ENCODE measurements at regions not wholly inside any gene's neighbourhood (a gene's known extent, or its start where the extent isn't known, plus 50 kb on each side); places are given as distances from the start of the nearest gene placed in this dataset.
"Not testable (repeated sequence)": the region's sequence is repeated elsewhere in the genome, so short reads cannot be mapped to it uniquely, and the experiment has no call there.

DNA sequence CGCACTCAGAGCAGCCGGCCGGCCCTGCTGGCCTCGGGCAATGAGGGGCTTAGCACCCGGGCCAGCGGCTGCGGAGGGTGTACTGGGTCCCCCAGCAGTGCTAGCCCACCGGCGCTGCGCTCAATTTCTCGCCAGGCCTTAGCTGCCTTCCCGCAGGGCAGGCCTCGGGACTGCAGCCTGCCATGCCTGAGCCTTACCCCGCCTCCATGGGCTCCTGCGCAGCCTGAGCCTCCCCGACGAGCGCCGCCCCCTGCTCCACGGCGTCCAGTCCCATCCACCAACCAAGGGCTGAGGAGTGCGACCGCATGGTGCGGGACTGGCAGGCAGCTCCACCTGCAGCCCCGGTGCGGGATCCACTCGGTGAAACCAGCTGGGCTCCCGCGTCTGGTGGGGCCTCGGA lies 204.4 kb upstream of the AUTS2 start:
- ATAC-seq; DNase-seq; intact Hi-C loops (cut with DNase I, micrococcal nuclease): not testable (repeated sequence)

DNA sequence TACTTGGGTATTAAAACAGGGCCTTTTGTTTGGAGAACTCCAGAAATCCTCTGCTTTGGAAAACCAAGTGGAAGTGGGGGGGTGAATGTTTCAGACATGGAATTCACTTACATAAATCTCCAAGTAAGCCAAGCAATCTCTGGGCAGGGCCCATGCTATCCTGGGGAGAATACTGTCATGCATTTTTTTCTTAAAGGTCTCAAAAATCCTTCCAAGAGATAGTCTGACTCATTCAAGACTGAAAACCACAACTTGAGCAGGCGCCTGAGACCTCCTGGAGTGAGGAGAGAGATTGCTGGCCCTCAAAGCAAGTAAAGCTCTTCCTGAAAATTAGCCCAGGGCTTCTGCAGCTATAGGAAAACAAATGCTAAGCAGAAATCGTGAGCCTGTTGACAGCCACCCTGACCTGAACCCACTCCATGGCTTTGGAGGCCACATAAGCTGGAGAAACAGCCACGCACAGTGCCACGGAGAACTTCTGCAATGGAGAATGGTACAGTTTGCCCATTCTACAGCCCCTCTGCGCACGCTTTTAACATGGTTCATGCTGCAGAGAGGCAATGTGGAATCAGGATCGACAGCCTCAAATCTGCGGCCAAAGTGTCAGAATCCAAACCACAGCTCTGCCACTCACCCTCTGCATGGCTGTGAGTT lies 203.1 kb upstream of the AUTS2 start:
- ATAC-seq: no peak
- intact Hi-C loops (cut with DNase I, micrococcal nuclease): no loop called here
- no peak for DNase-seq

DNA sequence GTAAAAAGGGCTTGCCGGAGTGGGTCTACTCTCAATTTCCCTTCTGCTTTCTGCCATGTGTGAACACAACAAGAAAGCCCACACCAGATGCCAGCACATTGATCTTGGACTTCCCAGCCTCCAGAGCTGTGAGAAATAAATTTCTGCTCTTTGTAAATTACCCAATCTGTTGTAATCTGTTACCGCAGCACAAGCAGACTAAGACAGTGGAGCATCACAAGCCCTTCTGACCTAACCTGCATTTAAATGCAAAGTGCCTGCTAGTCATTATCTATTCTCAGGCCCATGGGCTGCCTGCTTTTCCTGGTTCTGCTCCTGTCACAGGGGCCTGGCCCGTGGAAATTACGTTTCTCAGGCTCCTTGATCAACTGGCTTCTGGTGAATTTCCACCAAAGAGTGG lies 199.3 kb upstream of the AUTS2 start:
- intact Hi-C loops (cut with DNase I, micrococcal nuclease): no loop called here
- no peak for DNase-seq
- ATAC-seq: no peak

DNA sequence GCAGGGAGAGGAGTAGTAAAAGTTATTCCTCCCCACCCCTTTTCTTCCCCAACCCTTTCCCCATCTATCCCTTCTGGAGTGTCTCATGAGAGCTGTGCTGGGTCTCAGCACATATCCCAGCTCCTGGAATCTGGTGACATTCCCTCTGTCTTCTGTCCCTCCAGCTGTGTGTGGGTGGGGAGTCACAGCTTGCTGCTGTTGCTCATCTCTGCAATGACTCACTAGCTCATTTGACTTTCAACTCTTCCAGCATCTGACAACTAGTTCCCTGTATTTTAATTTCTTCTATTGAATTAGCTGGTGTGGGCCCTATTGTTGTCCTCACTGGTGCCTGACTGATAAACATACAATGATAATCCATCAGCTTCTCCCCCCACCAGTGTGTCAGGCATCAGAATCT lies 198.9 kb upstream of the AUTS2 start:
- intact Hi-C loops (cut with DNase I, micrococcal nuclease): no loop called here
- ATAC-seq: no peak
- no peak for DNase-seq

DNA sequence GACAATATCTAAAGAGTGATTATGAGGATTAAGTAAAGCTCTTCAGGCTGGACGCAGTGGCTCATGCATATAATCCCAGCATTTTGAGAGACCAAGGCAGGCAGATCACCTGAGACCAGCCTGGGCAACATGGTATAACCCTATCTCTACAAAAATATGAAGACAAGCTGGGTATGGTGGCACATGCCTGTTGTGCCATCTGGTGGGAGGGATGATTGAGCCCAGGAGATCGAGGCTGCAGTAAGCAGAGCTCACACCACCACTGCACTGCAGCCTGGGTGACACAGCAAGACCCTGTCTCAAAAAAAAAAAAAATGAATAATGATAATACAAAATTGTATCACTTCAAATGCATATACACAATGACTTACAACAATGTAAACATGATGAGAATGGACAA lies 195.6 kb upstream of the AUTS2 start:
- intact Hi-C loops (cut with DNase I, micrococcal nuclease): no loop called here
- no peak for ATAC-seq
- DNase-seq: no peak

DNA sequence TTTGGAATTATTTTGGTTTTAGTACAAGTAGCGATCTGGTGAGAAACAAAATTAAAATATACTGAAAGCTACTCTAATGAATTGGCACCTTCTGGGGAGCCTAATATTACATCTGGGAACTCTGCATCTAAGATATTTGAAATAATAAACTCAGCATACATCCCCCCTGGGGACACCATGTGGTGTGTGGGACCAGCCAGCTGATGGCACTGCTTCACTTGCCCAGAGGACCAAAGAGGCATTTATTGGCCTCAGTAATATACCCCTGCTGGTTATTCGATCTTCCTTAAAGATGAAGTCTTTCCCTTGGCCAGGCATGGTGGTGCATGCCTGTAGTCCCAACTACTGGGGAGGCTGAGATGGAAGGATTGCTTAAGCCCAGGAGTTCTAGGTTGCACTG lies 195.1 kb upstream of the AUTS2 start:
- no peak for DNase-seq
- intact Hi-C loops (cut with DNase I, micrococcal nuclease): no loop called here

DNA sequence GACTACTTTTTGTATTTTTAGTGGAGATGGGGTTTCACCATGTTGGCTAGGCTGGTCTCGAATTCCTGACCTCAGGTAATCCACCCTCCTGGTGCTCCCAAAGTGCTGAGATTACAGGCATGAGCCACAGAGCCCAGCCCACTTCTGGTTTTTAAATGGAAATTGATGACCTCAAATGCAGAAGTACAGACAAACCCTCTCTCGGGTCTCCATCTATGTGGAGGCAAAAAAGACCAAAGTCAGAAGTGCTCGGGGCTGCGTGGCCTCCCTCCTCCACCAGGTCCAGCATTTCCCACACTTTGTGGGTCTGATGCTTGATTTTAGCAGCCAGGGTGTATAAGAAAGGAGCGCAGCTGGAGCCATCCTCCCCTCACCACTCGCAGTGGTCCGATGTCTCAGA lies 187.3 kb upstream of the AUTS2 start:
- ATAC-seq (no peak), DNase-seq (no peak)
- intact Hi-C loops (cut with DNase I, micrococcal nuclease): no loop called here

More for the DNA sequence above, 195.1 kb upstream of the AUTS2 start:
- ATAC-seq: no peak

DNA sequence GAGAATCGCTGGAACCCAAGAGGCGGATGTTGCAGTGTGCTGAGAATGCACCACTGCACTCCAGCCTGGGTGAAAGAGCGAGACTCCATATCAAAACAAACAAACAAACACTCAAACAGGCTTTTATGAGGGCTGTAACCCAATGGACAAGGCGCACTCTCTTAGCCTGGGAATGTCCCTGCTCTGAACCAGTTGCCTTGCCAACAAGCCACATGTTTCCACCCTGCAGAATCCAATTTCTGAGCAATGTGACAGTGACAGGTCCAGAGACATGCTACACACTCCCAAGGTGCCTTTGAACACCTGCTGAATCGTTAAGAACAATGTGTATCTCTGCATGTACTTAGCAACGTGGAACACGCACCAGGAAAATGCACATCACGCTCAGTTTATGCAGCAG lies 186.8 kb upstream of the AUTS2 start:
- no peak for DNase-seq
- ATAC-seq: no peak
- intact Hi-C loops (cut with DNase I, micrococcal nuclease): no loop called here

DNA sequence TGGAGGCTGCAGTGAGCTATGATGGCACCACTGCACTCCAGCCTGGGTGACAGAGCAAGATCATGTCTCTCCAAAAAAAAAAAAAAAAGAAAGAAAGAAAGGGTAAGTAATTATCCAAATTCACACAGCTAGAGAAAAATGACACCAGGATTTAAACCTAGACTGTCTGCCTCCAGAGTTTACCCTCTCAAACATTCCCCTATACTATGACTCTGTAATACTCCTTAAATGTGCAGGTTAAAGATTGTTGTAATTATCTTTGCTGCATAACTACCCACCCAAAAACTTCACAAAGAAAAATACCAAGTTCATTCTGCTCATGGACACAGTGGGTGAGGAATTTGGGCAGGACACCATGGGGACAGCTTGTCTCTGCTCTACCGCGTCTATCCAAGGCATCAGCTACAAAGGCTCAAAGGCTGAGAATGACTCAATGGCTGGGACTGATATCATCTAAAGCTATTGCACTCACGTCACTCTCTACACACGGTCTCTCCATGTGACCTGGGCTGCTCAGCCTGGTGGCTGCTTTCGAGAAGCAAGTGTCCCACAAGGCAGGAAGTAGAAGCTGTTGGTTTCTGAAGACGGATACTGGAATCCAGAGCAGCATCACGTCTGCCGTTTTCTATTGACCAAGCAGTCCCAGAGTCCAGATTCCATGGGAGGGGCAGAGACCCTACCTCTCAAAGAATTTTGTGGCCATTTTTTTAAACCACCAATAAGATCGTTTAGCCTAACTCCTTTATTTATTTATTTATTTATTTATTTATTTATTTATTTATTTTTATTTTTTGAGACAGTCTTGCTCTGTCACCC lies 185.7 kb upstream of the AUTS2 start:
- intact Hi-C loops (cut with DNase I, micrococcal nuclease): no loop called here
- ATAC-seq: no peak
- peak in 1 of 2 donors; percentile 30 for DNase-seq

DNA sequence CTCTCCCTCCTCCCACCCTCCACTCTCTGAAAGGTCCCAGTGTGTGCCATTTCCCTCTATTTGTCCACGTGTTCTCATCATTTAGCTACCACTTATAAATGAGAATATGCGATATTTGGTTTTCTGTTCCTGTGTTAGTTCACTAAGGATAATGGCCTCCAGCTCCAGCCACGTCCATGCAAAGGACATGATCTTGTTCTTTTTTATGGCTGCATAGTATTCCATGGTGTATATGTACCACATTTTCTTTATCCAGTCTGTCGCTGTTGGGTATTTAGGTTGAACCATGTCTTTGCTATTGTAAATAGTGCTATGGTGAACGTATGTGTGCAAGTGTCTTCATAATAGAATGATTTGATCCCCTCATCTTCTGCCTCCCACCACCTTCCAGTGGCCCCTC lies 183.7 kb upstream of the AUTS2 start:
- intact Hi-C loops (cut with DNase I, micrococcal nuclease): no loop called here
- no peak for ATAC-seq
- no peak for DNase-seq

DNA sequence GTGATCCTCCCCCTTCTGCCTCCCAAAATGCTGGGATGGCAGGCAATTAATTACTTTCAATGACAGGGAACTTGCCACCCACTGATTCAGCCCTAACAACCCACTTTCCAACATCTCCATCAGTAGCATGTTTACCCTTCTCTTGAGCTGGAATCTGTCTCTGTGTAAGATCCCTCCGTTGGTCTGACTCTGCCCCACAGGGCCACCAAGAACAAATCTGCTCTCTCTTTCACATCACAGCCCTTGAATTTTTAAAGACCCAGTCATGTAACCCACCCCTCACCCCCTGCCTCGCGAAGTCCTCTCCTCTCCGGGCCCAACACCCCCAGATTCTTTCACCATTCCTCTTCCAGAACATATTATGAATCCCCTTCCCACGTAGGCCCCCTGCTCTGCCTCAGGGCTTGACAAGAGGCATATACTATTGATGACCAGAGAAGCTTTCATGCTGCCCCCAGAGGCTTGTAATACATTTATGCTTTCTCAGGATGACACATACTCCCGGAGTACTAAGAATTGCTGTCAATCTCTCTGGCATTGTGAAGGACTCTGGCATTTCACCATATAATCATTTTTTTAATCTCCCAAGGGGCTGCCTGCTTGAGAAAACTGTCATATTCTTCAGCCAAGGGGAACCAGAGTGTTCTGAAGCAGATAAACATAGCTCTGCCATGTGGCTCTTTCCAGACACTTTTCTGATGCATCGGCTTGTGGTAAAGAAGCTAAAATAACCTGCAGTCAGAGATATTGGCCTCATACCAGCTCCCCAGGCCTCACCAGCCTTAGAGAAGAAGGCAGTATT lies 179.2 kb upstream of the AUTS2 start:
- intact Hi-C loops (cut with DNase I, micrococcal nuclease): no loop called here
- ATAC-seq (no peak), DNase-seq (no peak)

DNA sequence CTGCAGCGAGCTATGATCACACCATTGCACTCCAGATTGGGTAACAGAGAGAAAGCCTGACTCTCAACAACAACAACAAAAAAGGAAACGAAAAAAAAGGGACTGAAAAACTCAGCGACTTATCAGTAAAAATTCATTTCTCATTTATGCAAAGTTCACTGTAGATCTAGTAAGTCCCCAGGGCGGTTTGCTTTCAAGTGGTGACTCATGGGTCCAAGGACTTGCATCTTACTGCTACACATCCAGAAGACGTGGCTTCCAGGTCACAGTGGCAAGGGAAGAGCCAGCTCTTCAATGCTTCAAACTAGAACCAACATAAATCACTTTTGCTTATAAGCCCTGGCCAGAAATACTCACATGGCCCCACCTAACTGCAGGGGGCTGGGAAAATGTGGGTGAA lies 178.3 kb upstream of the AUTS2 start:
- DNase-seq (no peak), ATAC-seq (no peak)
- intact Hi-C loops (cut with DNase I, micrococcal nuclease): no loop called here

DNA sequence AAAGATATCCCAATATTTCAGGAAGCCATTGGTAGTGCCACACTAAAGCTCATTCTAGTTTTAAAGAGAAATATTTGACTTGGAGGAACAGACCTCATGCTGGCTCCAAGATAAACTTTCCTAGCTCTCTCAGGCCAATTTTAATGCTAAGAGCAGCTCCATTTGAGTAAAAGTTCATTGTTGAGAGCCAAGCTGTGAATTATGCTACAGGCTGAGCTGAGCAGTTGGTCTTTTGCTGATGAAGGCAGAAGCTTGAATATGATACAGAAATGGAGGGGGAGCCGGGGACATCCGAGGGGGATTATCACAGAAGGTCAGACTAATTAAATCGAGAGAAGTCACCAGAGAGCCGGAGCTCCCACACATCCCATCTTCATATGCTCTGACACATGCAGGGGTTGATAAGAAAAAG lies 175.7 kb upstream of the AUTS2 start:
- ATAC-seq (no peak), DNase-seq (no peak)
- intact Hi-C loops (cut with DNase I, micrococcal nuclease): no loop called here

DNA sequence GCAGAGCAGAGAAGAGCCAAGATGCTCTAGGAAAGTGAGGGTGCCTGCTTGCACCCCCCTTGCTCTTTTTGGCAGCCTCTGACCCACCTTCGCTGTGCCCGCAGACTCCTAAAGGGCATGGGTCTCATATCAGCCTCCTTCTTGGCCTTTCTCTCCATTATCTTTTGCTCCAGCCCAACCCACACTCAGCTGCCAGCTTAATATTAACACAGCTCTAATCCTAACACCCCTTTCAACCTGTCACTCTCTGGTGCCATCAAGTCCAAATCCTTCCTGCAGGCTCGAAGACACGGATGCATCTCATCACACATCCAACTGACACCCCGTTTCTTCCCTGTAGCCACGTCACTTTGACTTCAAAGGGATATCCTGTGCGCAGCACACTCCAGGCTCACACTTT lies 171.6 kb upstream of the AUTS2 start:
- DNase-seq (no peak), ATAC-seq (no peak)
- intact Hi-C loops (cut with DNase I, micrococcal nuclease): no loop called here

DNA sequence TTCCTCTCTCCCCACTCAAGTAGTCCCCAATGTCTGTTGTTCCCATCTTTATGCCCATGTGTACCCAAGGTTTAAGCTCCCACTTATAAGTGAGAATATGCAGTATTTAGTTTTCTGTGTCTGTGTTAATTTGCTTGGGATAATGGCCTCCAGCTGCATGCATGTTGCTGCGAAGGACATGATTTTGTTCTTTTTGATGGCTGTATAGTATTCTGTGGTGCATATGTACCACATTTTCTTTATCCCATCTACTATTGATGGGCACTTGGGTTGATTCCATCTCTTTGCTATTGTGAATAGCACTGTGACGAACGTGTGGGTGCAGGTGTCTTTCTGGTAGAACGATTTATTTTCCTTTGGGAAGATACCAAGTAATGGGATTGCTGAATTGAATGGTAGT lies 170.2 kb upstream of the AUTS2 start:
- intact Hi-C loops (cut with DNase I, micrococcal nuclease): no loop called here
- ATAC-seq: no peak
- no peak for DNase-seq

DNA sequence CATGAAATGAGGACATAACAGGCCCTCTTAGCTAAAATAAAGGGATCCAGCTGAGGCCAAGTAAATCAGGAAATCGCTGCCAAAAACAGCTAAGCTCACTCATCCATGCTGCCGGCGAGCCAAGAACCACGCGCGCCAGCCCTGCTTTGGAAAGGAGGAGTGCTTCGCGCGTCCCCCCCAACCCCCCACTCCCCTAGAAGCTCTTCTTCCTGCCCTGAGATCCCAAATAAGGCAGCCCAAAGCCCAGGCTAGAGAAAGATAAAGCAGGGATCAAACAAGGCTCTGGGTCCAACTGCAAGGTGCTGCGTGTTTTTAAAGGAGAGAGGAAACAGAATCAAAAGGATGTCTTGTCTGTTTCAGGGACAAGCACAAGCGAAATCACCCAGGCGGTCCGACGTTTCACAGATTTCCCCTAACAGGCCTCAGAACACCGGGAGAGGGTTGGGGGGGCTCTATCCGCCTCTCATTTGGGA lies 168.3 kb upstream of the AUTS2 start:
- DNase-seq (peak; percentile 25 to 45), ATAC-seq (no peak)
- intact Hi-C loops (cut with DNase I, micrococcal nuclease): no loop called here

DNA sequence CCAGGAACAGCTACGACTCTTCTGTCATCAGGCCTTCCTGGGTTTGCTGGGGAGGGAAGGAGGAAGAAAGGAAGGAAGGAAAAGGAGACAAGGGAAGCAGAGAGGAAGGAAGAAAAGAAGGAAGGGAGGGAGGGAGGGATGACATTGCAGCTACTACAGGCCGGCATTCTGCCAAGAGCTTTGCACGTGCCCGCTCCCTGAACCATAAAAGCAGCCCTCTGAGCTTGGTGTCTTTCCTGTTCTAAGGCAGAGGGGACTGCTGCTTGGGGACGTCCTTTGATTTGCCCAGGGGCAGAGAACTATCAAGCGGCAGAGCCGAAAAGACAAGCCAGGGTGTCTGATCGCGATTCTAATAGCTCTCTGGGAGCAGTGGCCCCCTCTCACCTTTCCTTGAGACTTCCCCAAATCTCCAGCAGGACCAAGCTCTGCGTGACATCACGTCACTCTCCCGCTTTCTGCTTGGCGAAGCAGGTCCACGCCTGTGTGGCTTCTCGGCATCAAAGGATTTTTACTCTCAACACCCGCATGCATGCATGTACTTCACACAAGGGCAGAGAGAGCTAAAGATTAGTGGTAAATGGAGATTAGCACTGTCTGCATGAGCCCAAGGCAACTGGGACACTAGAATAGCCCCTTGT lies 167.8 kb upstream of the AUTS2 start:
- ATAC-seq: no peak
- intact Hi-C loops (cut with DNase I, micrococcal nuclease): no loop called here
- peak in 1 of 2 donors; percentile 30 for DNase-seq

DNA sequence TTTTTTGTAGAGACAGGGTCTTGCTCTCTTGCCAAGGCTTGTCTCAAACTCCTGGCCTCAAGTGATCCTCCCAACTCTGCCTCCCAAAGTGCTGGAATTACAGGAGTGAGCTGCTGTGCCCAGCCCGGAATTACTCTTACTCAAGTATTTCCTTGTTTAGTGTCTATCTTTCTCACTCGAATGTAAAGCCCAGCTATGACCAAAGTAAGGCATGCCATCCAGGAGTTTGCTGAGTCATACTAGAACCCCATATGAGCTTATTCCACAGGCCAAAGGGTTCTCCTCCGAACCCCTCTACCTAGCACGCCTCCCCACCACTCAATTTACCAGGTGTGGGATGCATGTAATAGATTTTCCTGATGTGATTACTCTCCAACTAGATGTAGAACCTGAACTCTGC lies 166.6 kb upstream of the AUTS2 start:
- no peak for DNase-seq
- intact Hi-C loops (cut with DNase I, micrococcal nuclease): no loop called here
- no peak for ATAC-seq

DNA sequence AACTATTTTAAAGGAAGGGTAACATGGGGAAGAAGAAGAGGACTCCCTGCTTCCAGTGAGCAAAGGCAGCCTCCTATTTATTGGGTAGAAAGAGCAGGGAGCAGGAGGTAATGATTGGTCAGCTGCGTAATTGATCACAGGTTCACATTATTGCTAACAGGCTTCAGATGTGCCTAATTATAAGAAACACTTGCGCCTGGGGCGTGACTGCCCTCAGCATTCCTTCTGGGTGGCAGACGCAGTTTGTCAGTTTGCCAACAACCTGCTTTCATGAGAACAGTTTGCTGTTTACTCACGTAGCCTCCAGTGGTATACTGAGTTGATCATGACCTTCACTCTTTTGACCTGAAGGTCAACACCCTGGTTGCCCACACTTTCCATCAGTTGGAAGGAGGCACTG lies 166.0 kb upstream of the AUTS2 start:
- intact Hi-C loops (cut with DNase I, micrococcal nuclease); ATAC-seq; DNase-seq: not testable (repeated sequence)
